Fibroblast of mammary gland (primary cell): ENCODE measurements at regions not wholly inside any gene's neighbourhood (a gene's known extent, or its start where the extent isn't known, plus 50 kb on each side); places are given as distances from the start of the nearest gene placed in this dataset.

Experiments
- DNase-seq: peaks from one replicate; pipeline ENCODE4 v3.0.0-alpha.2; 2010; ENCODE audit warnings: low read depth
- H3K4me3 ChIP-seq: 2 replicates; pipeline ENCODE4 v1.5.1; 2011; ENCODE audit warnings: low read depth, mild to moderate bottlenecking, low read length, moderate library complexity; ENCODE audit not compliant: control insufficient read depth
- CTCF ChIP-seq: conservative IDR thresholded peaks from 2 replicates; pipeline ENCODE4 v1.5.1; 2011; ENCODE audit warnings: low read depth, low read length, inconsistent platforms; ENCODE audit not compliant: control insufficient read depth, insufficient read depth

DNA sequence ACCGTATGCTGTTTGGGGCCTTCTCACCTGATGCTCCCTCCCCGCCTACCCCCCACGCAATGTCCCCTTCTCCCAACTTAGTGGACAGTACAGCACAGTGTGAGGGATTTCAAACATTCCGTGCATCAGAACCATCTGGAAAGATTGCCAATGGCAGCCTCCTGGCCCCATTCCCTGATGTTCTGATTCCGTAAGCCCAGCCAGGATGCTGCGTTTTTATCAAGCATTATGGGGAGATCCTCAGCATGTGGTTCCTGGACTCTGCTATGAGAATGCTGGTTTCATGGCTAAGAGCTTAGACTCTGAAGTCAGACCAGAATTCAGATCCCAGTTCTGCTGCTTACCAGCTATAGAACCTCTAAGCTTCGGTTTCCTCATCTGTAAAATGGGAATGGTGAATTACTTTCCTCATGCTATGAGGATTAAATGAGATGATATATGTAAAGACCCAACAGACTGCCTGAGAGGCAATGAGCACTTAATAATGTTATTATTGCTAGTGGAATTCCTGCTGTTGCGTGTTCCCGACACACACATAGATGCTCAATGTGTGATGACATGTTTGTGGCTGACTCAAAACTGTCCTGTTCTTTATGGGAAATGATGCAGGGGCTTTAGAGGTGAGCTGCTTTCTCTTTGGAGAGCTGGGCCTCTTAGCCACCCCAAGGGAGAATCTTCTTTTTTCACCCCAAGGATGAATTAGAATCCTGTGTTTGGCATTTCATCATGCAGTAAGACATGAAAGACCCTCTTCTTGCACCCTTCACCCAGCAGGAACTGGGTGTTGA, 60.8 kb upstream of the SMNDC1 start:
- TF ChIP-seq CTCF, result no peak
- no peak for DNase-seq
- no peak overlapping the region for H3K4me3 ChIP-seq

DNA sequence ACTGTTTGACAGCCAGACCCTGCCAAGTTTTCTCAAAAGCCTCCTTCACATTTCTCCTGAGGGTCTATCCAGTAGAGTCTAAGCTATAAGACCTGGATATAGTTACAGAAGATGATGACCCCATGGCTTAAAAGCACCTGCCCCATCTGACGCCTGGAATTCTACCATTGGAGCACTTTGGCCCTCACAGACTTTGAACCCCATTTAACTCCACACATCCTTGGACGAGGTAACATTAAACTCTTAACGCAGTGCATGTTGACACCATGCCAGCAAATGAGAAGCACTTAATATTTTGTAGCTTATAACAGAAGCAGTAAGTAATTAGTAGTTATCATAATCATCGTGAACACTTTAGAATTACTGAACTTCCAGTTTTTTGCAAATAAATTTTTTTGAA, 61.9 kb upstream of the SMNDC1 start:
- DNase-seq, result no peak
- H3K4me3 ChIP-seq, result no peak overlapping the region
- TF ChIP-seq CTCF, result no peak

DNA sequence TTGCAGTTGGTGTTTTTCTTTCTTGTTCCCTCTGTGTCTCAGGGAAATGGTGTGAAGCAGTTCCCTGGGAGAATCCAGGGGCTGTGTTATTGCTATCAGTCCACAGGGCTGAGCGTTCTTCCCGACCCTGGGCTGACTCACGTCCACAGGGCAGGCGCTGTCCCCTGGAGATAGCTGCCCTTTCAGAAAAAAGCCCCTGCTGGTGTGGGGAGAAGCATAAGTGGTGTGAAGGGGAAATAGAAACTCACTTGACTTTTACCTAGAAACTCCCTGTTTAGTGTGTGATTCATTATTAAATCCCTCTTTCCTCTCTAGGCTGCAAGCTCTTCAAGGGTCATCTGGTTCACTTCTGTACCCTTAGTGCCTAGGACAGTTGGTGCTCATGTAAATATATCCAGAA, 63.3 kb upstream of the SMNDC1 start:
- no peak for DNase-seq
- H3K4me3 ChIP-seq, result no peak overlapping the region
- TF ChIP-seq CTCF, result no peak

GRCh38 chr10:110368556-110368955, 63.8 kb upstream of the SMNDC1 start:
- TF ChIP-seq CTCF, result no peak
- DNase-seq, result no peak

GRCh38 chr10:110370006-110370405, 65.3 kb upstream of the SMNDC1 start:
- TF ChIP-seq CTCF, result no peak
- no peak for DNase-seq
- H3K4me3 ChIP-seq, result no peak overlapping the region

More at GRCh38 chr10:110368556-110368955, 63.8 kb upstream of the SMNDC1 start:
- no peak overlapping the region for H3K4me3 ChIP-seq

DNA sequence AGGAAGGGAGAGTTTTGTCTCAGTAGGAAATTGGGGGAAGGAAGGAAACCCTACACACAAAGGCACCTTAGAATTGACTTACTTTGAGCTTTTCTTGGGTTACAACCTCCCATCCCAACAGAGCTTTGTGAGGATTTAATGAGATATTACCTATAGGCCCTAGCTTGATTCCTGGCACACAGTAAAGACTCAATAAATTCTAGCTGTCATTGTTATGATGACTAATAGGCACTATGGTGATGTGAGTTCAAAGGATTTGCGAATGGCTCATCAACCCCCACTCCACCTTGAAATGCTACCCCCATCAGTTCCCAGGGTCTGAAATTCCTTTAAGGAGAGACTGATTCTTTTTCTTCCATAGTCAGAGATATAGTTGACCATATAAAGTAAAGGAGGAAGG, 67.9 kb upstream of the SMNDC1 start:
- no peak overlapping the region for H3K4me3 ChIP-seq
- DNase-seq, result peak; percentile 54
- no peak for TF ChIP-seq CTCF
